Omental fat pad (tissue), 3 donors: ENCODE measurements at regions not wholly inside any gene's neighbourhood (a gene's known extent, or its start where the extent isn't known, plus 50 kb on each side); places are given as distances from the start of the nearest gene placed in this dataset.
A peak's percentile ranks its signal among the peaks of the same experiment; 100 is the strongest.

Experiments
- ATAC-seq: fragments of 150-250 bp; one replicate; pipeline ENCODE4 v1.9.1; 2016; ENCODE audit warnings: mild to moderate bottlenecking, moderate library complexity; ENCODE audit not compliant: low FRiP score
- DNase-seq: peaks from one replicate; pipeline ENCODE4 v3.0.0-alpha.2; 2019; ENCODE audit warnings: low spot score
- CTCF ChIP-seq, 3 donors: fragments of 450-650 bp; IDR thresholded peaks; one replicate each; pipeline ENCODE4 v1.5.1; 2016 to 2017; ENCODE audit warnings: antibody characterized with exemption in 3 of 3, mild to moderate bottlenecking in 3 of 3, moderate library complexity in 2 of 3

GRCh38 chr2:8489221-8489620 is 192.6 kb upstream of the ID2 start:
- no peak for DNase-seq
- ATAC-seq, result no peak

GRCh38 chr2:8489751-8490150 is 192.1 kb upstream of the ID2 start:
- ATAC-seq, result no peak
- DNase-seq, result no peak
- no peak for TF ChIP-seq CTCF (IDR thresholded peaks at IDR 0.05)

More at GRCh38 chr2:8489221-8489620, 192.6 kb upstream of the ID2 start:
- TF ChIP-seq CTCF (IDR thresholded peaks at IDR 0.05), result no peak

GRCh38 chr2:8490166-8490721 is 191.6 kb upstream of the ID2 start:
- TF ChIP-seq CTCF (IDR thresholded peaks at IDR 0.05), result no peak
- DNase-seq (no peak), ATAC-seq (no peak)

- DNase-seq, result no peak
- ATAC-seq, result no peak
- no peak for TF ChIP-seq CTCF (IDR thresholded peaks at IDR 0.05)
These were observed 190.4 kb upstream of the ID2 start for GRCh38 chr2:8491296-8492027.

- no peak for DNase-seq
- ATAC-seq, result no peak
- no peak for TF ChIP-seq CTCF (IDR thresholded peaks at IDR 0.05)
These were observed 187.7 kb upstream of the ID2 start for GRCh38 chr2:8494151-8494550.

- peak; percentile 26 for ATAC-seq
- DNase-seq, result no peak
- no peak for TF ChIP-seq CTCF (IDR thresholded peaks at IDR 0.05)
These were observed 187.3 kb upstream of the ID2 start for GRCh38 chr2:8494589-8494988.
